Right lobe of liver (tissue), 6 donors: ENCODE measurements at regions not wholly inside any gene's neighbourhood (a gene's known extent, or its start where the extent isn't known, plus 50 kb on each side); places are given as distances from the start of the nearest gene placed in this dataset.

Source experiments
- ATAC-seq, 4 donors: fragments of 200-7000 bp; cut with Tn5 transposase; one replicate each; pipeline ENCODE4 v1.9.1; 2020; ENCODE audit warnings: mild to moderate bottlenecking in 4 of 4, moderate library complexity in 4 of 4
- DNase-seq, 3 donors: peaks; one replicate each; pipeline ENCODE4 v3.0.0-alpha.2; 2020
- H3K27ac ChIP-seq, 3 donors: fragments of 200-600 bp; one replicate each; pipeline ENCODE4 v1.8.0; 2022
- H3K27me3 ChIP-seq, 2 donors: fragments of 200-600 bp; one replicate each; pipeline ENCODE4 v1.8.0; 2022
- H3K36me3 ChIP-seq, 4 donors: fragments of 200-600 bp; sonication (generic) in 1 of 4; one replicate each; pipeline versions ENCODE4 v1.5.1 to v1.8.0; 2017 to 2022; ENCODE audit warnings: control low read depth in 1 of 4
- H3K4me1 ChIP-seq, 4 donors: fragments of 200-600 bp; sonication (generic) in 1 of 4; one replicate each; pipeline versions ENCODE4 v1.5.1 to v1.8.0; 2017 to 2022; ENCODE audit warnings: control low read depth in 1 of 4
- H3K4me3 ChIP-seq, 3 donors: fragments of 200-600 bp; one replicate each; pipeline ENCODE4 v1.8.0; 2022
- H3K9me3 ChIP-seq, 4 donors: fragments of 200-600 bp; sonication (generic) in 1 of 4; one replicate each; pipeline versions ENCODE4 v1.5.1 to v1.8.0; 2017 to 2022; ENCODE audit warnings: control low read depth in 1 of 4
- POLR2A ChIP-seq: fragments of 450-650 bp; IDR thresholded peaks from one replicate; pipeline ENCODE4 v1.6.1; 2017; ENCODE audit warnings: antibody characterized with exemption, mild to moderate bottlenecking
- WGBS: methylation state at CpG from one replicate; pipeline ENCODE4 v1.1.6; 2018; ENCODE audit warnings: low coverage, low lambda C conversion rate; ENCODE audit not compliant: insufficient coverage; ENCODE audit errors: missing lambda C conversion rate; 5-methylcytosine and 5-hydroxymethylcytosine counted together
- intact Hi-C, 2 donors: fragments of 100-400 bp; cut with DNase I; formaldehyde crosslinking; loops; one replicate each; pipeline versions ENCODE4 v1.11.2 to v1.14.1; 2022
- TF ChIP-seq, protein P1 (sequence below), 4 donors: fragments of 200-600 bp in 3 of 4; fragments of 450-650 bp in 1 of 4; IDR thresholded peaks; one replicate each; pipeline versions ENCODE4 v1.5.1 to v1.8.0; 2016 to 2022; ENCODE audit warnings: antibody characterized with exemption in 4 of 4, mild to moderate bottlenecking in 2 of 4
- donor health status: DM: no; HTN: yes; CAD: no.
- donor health status: DM: no; HTN: no; CAD: no.
- donor health status: DM: no; HTN: no; CAD: no.
- donor health status: DM: no; HTN: yes; CAD: no.
- donor health status: DM: no; HTN: yes; CAD: no.

GRCh38 chr3:194988495-194989165 lies 282.3 kb downstream of the XXYLT1 start:
- H3K4me3 ChIP-seq, result no peak overlapping the region
- no peaks in the 10 kb centered on the region for H3K27me3 ChIP-seq
- 71% methylated on average over 4 of the region's 8 CpGs for WGBS
- ATAC-seq (no peak), DNase-seq (no peak)
- H3K9me3 ChIP-seq, result no peaks in the 10 kb centered on the region
- peaks cover 0 to 9% (median 0%) of the 10 kb centered on the region in 4 donors for H3K4me1 ChIP-seq
- no peak overlapping the region for H3K27ac ChIP-seq
- H3K36me3 ChIP-seq, result no peaks in the 10 kb centered on the region
- TF ChIP-seq, protein P1, sequence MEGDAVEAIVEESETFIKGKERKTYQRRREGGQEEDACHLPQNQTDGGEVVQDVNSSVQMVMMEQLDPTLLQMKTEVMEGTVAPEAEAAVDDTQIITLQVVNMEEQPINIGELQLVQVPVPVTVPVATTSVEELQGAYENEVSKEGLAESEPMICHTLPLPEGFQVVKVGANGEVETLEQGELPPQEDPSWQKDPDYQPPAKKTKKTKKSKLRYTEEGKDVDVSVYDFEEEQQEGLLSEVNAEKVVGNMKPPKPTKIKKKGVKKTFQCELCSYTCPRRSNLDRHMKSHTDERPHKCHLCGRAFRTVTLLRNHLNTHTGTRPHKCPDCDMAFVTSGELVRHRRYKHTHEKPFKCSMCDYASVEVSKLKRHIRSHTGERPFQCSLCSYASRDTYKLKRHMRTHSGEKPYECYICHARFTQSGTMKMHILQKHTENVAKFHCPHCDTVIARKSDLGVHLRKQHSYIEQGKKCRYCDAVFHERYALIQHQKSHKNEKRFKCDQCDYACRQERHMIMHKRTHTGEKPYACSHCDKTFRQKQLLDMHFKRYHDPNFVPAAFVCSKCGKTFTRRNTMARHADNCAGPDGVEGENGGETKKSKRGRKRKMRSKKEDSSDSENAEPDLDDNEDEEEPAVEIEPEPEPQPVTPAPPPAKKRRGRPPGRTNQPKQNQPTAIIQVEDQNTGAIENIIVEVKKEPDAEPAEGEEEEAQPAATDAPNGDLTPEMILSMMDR (IDR thresholded peaks at IDR 0.05), result no peak
- no peak for TF ChIP-seq POLR2A
- intact Hi-C loops, result no loop called here

DNA sequence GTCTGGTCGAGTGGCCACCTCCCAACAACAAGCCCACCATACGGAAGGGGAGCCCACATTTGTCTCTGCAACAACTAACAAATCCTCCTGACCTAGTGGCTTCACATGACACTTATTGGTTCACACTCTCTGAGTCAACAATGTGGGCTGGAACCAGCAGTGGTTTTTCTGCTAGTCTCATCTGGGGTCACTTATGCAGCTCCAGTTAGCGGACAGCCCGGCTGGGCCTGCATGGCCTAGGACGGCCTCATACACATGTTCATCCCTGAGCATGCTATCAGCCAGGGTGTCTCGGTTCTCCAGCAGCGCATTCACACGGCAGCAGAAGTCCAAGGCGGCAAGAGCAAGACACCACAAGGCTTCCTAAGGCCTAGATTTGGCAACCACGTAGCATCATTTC lies 281.7 kb downstream of the XXYLT1 start:
- no peaks in the 10 kb centered on the region for H3K9me3 ChIP-seq
- ATAC-seq (no peak), DNase-seq (no peak)
- H3K27ac ChIP-seq, result no peak overlapping the region
- H3K4me1 ChIP-seq, result peaks cover 0 to 9% (median 0%) of the 10 kb centered on the region in 4 donors
- no peaks in the 10 kb centered on the region for H3K27me3 ChIP-seq
- intact Hi-C loops, result no loop called here
- H3K36me3 ChIP-seq, result no peaks in the 10 kb centered on the region
- no peak for TF ChIP-seq POLR2A
- TF ChIP-seq, protein P1 (IDR thresholded peaks at IDR 0.05), result no peak
- 50% methylated on average over 3 of the region's 10 CpGs for WGBS
- no peak overlapping the region for H3K4me3 ChIP-seq

- no peaks in the 10 kb centered on the region for H3K27me3 ChIP-seq
- ATAC-seq (no peak), DNase-seq (no peak)
- intact Hi-C loops, result no loop called here
- no peak for TF ChIP-seq POLR2A
- TF ChIP-seq, protein P1 (IDR thresholded peaks at IDR 0.05), result no peak
- H3K4me3 ChIP-seq, result no peak overlapping the region
- H3K27ac ChIP-seq, result no peak overlapping the region
- no peaks in the 10 kb centered on the region for H3K36me3 ChIP-seq
- no peaks in the 10 kb centered on the region for H3K9me3 ChIP-seq
- H3K4me1 ChIP-seq, result no peaks in the 10 kb centered on the region
- WGBS, result 86% methylated on average over 5 of the region's 8 CpGs
Measured at GRCh38 chr3:194990454-194991337, 280.3 kb downstream of the XXYLT1 start.

DNA sequence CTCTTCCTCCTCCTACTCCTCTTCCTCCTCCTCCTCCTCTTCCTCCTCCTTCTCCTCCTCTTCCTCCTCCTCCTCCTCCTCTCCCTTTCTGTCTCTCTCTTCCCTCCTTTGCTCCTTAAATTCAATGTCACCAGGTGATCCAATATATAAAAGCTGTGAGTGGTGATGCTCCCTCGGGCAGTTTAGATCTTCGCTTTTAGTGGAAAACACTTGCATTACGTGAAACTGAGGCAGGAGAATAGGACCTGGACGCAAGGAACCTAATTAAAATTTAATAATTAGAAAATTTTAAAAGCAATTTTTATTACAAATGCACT lies 279.7 kb downstream of the XXYLT1 start:
- Histone ChIP-seq H3K27me3 (no peaks in the 10 kb centered on the region), H3K36me3 (no peaks in the 10 kb centered on the region), H3K4me1 (no peaks in the 10 kb centered on the region), H3K4me3 (no peak overlapping the region), H3K27ac (no peak overlapping the region), H3K9me3 (no peaks in the 10 kb centered on the region)
- no peak for ATAC-seq
- intact Hi-C loops, result no loop called here
- 59% methylated on average over 4 of the region's 4 CpGs for WGBS
- no peak for DNase-seq
- TF ChIP-seq POLR2A, result no peak
- TF ChIP-seq, protein P1 (IDR thresholded peaks at IDR 0.05), result no peak
